NOMO-1 treated with dmso at 0.1 percent for 144 hours (cell line): ENCODE measurements at regions not wholly inside any gene's neighbourhood (a gene's known extent, or its start where the extent isn't known, plus 50 kb on each side); places are given as distances from the start of the nearest gene placed in this dataset.

Experiments used
- DNase-seq: peaks from one replicate; lab custom pipeline; 2025; ENCODE audit not compliant: unreplicated experiment; lab: John Stamatoyannopoulos, UW

DNA sequence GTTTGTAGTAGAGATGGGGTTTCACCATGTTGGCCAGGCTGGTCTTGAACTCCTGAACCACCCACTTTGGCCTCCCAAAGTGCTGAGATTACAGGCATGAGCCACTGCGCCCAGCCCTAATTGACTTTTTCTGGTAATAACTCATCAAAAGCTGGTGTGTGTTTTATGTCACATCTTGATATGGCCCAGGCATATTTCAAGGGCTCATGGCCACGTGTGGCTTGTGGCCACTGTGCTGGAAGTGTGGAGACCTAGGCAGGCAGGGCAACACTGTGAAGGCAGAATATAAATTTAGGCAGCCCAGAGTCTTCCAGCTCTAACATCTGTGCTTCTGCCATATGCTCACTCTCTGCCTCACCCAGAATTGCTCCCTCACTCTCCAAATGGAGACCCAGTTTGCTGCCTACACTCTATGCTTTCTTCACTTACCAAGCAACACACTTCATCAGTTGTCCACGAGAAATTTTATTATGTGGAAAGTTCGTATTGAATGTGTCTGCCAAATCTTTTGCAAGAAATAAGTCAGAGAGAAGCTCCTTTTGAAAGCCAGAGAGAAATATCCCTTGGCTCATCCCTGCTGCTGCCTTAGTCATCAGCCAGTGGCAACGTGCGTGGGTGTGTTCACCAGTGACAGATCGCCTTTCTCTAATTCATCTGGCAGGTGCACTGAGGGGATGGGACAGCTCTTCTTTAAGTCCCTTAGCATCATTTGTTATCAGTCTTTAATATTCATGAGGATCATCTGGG, 129.4 kb upstream of the CXCR4 start:
- no peak for DNase-seq

DNA sequence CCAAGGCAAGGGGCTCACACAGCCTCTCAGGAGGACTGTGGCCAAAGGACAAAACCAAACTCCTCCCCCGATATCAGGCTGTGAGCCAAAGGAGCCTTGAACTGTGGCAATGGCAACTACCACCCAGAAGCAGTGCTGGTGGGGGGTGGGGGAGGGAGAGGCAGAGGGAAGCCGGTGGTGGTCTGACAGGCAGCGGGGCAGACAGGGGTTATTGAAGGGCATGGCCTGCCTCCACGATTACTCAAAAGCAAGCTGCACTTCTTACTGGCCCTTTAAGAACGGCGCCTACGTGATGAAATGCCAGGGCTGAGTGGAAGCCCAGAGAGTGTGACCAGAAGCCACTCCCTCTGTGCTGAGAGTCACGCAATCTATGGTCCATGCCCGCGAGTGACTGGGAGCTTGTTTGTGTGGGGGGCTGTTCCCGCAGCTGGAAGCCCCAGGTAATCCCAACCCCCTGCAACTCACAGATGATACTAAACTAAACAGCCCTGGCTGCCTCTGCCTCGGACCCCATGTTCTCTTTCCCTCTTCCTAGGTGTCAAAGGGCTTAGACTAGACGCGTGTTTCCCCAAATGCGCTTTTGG, 128.2 kb upstream of the CXCR4 start:
- DNase-seq: peak; percentile 76

DNA sequence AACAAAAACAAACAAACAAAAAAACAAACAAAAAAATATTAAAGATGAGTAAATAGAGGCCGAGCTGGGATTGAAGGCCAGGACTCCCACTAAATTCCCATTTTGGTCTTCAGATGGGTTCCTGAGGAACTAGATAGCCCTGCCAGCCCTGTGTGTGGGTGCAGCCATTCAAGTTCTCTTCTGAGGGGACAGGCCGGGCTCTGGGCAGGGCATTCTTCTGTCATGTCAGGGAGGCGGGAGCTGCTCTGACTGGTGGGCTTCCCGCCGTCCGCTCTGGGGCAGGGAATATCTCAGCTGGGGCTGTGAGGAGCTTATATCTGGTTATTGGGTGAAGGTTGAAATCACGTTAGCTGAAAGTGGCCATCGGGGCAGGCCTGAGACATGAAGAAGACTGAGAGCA, 127.3 kb upstream of the CXCR4 start:
- no peak for DNase-seq

DNA sequence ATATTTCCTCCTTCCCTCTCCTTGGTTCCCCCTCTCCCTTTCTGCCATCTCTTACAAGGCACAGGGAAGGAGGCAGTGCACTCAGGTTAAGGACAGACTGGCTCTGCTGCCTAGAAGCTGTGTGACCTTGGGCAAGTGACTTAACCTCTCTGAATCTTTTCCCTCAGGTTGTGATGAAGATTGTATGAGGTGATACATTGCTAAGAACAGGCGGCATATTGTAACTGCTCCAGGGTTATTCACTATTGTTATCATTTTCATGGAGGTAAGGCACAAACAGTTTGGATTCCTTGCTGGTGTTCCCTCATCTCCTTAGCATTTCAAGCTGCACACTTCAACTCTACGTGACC, 126.6 kb upstream of the CXCR4 start:
- DNase-seq: no peak

DNA sequence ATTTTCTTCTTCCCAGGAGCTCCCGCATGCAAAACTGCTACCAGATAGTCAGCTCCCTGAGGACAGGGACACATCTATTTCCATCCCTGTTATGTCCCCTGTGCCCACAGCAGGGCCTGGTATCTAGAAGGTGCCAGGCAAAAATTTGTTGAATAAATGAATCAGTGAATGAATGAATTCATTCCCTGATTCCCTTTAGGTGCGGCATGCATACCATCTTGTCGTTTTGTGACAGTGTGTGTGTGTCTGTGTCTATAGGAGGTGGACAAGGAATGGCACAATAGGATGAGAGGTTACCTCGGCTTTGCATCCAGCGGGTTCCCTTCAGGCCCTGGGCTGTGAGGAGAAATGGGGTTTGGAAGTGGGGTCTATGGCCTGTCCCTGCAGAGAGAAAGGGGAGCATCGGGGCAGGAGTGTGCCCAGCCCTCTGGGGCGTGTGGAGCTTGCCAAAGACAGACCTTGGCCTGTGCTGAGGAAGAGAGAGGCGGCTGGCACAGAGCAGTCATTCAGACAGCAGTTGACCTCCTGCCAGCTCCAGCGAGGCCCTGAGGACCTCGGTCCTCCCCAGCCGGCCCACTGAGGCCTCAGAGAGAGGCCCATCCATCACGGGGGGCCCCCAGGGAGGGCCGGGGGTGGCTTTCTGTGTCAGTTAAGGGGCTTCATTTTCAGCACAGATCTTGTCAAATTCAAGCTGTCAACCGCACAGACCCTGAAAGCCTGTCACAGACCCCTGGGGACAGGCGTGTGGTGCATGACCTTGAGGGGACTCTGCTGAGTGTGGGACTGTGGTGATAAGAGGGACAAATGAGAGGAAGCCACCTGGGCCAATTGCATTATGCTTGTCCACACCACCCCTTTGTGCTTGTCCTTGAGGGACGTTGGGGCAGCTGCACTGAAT, 125.9 kb upstream of the CXCR4 start:
- no peak for DNase-seq

DNA sequence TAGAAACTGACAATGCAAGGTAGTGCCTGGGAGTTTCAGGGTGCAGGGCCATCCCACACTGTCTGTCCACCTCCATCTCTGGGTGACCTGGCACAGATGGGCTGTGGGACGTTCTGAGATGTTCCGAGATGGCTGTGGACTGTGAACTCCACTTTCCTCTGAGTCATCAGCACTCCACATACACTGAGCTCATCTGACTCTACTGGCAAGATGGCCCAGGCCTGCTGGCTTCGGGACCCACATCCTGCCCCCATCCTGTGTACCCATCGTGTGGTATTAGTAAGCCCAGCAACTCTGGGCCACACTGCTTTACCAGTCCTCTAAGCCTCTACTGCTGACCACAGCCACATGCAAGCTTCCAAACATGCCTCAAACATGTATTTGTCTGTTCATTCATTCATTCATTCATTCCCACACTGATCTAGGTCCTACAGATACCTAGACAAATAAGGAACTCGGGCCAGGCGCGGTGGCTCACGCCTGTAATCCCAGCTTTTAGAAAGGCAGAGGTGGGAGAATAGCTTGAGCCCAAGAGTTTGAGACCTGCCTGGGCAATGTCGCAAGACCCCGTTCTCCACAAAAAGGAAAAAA, 124.8 kb upstream of the CXCR4 start:
- DNase-seq: no peak

DNA sequence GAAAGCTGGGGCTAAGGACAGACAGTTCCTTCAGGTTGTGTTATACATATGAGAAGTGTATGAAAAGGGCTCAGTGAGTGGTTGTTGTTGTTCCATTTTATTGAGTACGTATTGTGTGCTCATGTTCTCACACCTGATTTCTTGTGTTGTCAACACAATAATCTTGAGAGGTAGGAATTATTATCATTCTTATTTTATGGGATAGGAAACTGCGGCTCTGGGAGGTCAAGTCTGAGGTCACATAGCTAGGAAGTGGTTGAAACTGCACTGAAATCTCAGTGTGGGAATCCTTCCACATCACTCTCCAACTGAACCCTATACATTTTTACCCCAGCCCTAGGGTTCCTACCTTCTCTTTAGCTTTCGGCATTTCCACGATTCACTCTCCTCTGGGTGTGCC, 124.2 kb upstream of the CXCR4 start:
- no peak for DNase-seq

DNA sequence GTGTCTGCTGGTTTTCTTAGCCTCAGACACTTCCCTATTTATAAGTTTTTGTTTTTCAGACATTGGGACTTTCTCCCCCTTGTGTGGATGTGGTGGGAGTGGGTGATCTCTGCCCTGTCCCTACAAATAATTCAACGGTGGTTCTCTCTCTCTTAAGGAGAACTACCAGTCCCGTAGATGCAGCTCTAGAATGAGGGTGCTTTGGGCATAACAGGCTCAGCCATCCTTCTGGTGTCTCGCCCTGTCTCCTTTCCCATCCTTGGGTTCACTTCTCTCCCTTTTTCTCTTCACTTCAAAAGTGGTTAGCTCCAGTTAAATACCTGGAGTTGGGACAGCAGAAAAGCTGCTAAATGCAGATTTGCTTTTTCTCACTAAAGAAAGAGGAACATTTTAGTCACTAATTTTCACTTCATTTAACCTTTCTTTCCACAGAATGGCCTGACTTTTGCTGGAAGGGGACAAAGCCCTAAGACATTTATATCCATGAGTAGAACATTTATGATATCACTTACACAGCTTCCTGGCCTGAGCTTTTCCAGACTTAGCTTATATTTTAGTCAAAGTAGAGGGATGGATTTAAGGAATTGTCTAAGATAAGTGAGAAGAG, 121.2 kb upstream of the CXCR4 start:
- no peak for DNase-seq

DNA sequence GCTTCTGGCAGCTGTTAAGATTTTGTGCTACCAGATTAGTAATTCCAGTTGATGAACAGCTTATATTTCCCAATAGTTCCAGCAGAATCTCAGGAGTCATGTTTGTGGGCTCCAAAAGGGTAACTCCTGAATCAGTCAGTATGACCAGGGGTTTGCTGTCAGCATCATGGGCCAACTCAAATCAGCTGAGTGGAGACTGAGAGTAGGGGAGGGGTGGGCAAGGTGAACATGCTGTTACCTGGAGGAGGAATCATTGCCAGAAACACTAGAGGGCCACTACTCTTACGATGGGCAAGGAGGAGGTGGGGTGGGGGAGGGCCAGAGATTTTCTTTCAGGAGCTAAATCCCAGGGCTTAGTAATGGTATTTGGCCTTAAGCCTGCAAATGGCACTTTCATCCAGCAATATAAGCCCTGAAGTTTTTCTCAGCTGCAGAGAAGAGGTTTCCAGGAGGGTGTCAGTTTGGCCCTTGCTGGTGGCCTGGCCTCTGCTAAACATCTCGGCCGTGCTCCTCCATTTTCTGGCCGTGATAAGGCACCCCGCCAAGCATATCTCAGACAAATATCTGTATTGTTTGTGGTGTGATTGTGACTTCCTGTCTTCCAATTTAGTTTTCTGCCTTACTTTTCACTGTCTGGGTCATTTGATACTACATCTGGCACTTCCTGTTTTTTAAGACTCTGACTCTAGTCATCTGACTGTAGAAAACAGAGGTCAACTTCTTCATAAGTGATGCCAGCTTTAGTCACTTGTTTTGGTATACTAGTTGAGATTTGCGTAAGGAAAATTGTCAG, 120.5 kb upstream of the CXCR4 start:
- DNase-seq: peak; percentile 85

DNA sequence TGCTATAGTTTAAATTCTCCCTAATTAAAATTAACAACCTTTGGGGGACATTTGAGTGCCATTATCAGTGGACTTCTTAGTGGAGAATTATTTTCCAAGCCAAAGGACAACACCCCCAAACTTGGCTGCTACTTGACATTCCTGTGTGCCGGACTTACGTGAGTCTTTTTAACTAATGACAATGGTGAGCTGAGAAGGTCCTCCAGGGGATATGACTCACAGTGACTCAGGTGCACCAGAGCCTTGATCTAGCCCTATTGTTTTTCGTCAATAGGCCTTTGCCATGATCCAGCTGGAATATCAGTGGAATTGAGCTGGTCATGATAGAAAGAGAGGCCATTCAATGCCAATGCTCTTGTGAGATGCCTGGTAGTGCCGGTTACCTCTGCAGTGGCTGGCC, 118.1 kb upstream of the CXCR4 start:
- no peak for DNase-seq

DNA sequence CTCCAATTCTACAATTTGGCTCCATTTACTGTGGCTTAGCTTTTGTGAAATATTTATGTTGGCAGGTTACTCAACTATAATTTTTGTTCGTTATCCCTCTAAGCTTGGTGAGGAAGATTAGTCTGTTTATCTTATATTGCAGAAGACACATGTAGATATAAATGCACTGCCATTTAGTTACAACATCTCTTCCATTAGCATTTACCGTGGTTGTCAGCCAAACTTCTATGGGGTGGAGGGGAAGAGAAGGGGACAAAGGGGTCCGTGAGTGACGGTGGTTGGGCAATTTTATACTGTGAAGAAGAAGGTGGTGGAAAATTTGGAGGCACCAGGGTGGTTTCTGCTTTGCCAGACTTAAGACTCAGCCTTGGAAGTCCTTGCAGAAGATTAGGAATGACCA, 117.6 kb upstream of the CXCR4 start:
- DNase-seq: no peak

DNA sequence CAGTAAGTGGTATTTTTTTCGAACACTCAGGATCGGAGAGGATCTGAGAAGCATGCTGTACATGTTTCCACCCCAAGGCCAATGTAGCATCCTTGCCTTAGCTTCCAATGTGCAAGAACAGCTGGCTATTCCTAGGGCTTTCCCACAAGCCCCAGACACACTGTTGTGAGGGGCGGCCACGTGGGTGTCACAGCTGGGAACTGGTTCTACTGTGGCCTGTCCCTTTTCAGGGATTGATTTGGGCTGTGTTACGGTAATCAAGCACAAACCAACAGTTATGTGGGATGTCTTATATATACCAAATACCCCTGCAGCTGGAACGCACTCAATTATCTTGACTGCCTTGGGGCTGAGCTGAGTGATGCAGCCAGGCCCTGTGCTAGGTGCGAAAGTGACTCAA, 116.3 kb upstream of the CXCR4 start:
- DNase-seq: no peak

DNA sequence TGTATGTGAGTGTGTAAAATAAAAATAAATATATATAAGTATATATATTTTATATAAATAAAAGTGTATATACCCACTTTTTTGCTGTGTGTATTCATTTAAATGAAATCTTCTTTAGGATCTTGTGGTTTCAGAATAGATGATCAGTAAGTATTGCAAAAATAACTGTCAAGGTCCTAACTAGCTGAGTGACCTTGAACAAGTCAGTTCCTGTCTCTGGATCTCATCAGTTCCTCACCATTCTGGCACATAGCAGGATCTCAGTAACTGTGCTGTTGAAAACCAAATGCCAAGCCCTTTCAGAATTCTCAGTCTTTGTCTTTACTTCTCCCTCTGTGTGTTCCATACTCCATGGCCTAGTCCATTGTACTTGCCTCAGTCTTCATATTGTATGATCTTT, 115.3 kb upstream of the CXCR4 start:
- no peak for DNase-seq

DNA sequence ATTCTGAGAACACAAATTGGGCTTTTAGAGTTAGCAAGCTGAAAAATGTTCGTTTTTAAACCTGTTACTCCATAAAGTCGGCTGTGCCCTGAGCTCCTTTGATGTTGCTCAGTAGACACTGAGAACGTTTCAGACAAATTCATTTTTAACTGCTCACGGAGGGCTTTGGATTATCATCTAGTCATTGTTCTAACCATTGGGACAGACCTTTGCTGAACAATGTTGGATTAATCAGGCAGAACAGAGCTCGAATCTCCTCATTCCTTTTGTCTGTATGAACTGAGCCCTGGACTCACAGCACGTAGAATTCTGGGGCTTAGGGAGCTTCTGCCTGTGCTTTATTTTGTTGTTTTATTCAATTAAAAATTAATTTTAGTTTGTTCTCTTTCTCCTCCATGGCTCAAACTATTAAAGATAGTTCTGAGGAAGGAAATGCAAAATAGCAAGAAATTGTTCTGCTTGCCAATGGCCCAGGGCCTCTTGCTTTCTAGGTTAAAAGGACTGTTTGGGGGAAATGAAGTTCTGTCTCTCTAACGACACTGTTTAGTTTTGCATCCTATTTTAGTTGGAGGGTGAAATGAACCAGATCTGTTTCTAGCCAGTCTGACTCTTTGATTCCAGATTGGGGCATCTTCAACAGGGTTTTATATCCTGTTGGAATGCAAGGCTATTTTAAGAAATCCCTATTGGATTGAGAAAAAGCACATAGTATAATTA, 114.7 kb upstream of the CXCR4 start:
- DNase-seq: no peak

DNA sequence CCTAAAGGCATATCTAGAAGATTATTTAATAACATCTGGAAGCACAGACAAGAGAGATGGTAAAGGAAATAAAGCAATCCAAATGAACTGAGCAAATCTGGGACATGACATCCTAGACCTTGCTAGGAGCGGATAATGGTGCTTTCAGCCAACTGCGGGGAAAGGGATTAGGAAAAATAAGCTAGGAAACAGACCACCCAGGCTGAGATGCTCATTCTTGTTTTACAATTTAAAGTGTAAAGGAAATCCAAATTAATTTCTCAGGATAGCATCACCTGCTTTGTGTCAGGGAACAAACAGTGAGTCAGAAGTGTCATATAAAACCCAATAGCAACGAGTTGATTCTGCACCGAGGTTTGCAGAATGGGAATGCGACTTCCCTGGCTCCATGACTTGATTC, 112.5 kb upstream of the CXCR4 start:
- no peak for DNase-seq

DNA sequence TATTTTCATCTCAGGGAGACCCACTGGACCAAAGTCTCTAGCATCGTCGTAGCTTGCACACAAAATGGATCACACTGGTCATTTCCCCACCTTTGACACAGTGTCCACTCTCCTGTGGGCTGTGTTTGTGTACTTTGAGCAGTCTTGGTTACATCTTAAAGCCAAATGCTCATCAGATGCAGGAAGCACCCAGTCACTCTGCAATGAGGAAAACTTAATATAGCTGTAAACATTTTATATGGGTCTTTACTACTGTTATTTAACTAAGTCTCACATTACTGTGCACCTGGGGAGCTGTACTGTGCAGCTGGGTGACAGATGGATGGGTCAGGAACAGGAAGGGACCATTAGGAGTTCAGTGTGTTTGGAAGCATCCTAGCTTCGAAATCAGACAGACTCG, 109.0 kb upstream of the CXCR4 start:
- no peak for DNase-seq

DNA sequence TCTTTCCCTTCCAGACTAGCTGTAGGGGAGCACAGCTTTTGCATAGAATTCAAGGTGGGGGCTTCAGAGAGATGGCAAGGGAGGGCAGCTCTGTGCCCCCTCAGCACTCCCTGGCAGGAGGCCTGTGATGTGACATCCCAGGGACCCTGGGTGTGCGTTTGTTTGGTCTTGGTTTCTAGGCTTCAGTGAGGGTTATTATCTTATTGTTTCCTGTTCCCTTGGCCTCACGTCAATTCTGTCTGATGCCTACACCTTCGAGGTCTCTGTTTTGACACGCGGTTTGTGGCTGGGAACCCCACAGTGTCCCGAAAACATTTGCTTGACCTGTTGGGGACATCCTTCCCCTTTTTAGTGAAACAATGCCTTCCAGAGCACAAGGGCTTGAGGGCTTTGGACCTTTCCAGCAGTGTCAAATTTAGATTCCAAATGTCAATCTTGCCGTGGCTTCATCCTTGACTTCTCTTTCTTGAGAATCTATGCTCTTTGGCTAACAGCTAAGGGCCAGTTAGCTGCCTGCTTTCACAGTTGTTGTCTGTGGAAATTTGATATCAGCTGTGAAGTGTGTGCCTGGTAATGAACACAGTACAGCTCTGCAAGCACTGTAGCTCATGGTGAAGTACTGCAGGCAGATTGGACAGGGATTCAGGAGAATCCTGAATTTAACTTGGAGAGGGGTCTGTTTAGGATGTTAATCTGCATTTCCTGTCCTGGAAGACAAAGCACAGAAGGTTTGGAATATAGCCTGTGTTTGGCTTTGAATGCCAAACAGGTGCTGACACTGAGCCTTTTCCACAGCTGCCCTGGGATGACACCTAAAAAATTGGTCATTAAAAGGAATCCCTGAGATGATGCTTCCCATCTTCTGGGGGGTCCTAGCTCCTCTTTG, 108.2 kb upstream of the CXCR4 start:
- no peak for DNase-seq

DNA sequence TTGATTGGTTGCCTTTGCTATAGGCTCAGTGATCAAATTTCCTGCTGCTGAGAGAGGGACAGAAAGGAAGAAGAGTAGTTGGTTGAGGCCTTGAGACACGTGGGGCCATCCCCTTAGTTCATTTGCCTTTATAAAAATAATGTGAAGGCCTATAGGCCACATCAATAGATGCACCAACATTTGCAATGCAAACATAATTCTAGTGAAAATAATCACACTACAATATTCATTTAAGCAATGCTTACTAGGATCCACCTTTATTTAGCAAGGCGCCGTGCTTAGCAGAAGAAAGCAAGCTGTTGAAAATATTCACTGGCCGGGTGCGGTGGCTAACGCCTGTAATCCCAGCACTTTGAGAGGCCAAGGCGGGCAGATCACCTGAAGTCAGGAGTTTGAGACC, 105.3 kb upstream of the CXCR4 start:
- no peak for DNase-seq

DNA sequence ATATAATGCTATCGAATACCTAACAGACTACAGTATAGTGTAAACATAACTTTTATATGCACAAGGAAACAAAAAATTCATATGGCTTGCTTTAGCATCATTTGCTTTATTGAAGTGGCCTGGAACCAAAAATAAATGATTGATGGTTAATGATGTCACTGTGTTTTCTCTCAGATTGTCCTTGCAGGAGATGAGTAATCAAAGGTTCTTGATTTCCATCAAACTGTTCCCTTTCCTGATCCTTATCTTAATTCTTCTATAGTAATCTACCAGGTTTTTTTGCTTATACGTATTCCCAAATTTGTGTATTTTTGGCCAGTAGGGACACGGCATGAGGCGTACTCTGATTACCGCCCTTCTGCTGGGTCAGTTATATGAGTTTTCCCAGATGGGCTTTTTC, 104.9 kb upstream of the CXCR4 start:
- no peak for DNase-seq
